Bronchial epithelial cell (primary cell): ENCODE measurements at regions not wholly inside any gene's neighbourhood (a gene's known extent, or its start where the extent isn't known, plus 50 kb on each side); places are given as distances from the start of the nearest gene placed in this dataset.

ENCODE experiments used
- DNase-seq: peaks from one replicate; pipeline ENCODE4 v3.0.0-alpha.2; 2010; ENCODE audit warnings: low read depth
- FAIRE-seq: peaks from 2 replicates; lab custom pipeline; 2011; peaks lifted over from hg19 to GRCh38; lab: Jason Lieb, UNC
- H3K27me3 ChIP-seq: 2 replicates; pipeline ENCODE4 v1.5.1; 2011; ENCODE audit warnings: low read length; ENCODE audit not compliant: control insufficient read depth, insufficient read depth
- H3K36me3 ChIP-seq: 2 replicates; pipeline ENCODE4 v1.5.1; 2011; ENCODE audit warnings: low read length; ENCODE audit not compliant: control insufficient read depth, insufficient read depth
- H3K4me3 ChIP-seq: 2 replicates; pipeline ENCODE4 v1.5.1; 2011; ENCODE audit warnings: mild to moderate bottlenecking, low read depth, low read length, control low read depth
- TF ChIP-seq, protein P1 (sequence below): IDR thresholded peaks from 2 replicates; pipeline ENCODE4 v1.5.1; 2011; ENCODE audit warnings: mild to moderate bottlenecking, moderate library complexity, low read length, control low read depth, inconsistent platforms; ENCODE audit not compliant: insufficient read depth, severe bottlenecking

DNA sequence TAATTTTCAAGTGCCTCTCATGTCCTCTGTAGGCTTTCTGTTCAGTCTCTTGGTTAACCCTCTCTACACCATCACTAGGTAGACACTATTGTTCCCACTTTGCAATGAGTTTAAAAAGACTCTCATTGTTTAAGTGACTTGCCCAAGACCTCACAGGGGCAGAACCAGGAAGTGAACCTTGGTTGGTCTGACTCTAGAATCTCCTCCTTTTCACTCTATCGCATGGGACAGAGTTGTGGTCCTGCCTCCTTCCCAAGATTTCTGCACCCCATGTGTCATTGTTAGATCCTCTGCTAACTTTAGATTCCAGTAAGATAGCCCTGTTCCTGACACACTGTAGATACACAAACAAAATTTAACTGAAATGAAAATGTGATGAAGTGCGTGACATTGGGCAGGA is 481.7 kb upstream of the USP24 start:
- DNase-seq (no peak), FAIRE-seq (no peak)
- H3K27me3 ChIP-seq, result no peaks in the 10 kb centered on the region
- no peak overlapping the region for H3K4me3 ChIP-seq
- H3K36me3 ChIP-seq, result no peaks in the 10 kb centered on the region
- TF ChIP-seq, protein P1, sequence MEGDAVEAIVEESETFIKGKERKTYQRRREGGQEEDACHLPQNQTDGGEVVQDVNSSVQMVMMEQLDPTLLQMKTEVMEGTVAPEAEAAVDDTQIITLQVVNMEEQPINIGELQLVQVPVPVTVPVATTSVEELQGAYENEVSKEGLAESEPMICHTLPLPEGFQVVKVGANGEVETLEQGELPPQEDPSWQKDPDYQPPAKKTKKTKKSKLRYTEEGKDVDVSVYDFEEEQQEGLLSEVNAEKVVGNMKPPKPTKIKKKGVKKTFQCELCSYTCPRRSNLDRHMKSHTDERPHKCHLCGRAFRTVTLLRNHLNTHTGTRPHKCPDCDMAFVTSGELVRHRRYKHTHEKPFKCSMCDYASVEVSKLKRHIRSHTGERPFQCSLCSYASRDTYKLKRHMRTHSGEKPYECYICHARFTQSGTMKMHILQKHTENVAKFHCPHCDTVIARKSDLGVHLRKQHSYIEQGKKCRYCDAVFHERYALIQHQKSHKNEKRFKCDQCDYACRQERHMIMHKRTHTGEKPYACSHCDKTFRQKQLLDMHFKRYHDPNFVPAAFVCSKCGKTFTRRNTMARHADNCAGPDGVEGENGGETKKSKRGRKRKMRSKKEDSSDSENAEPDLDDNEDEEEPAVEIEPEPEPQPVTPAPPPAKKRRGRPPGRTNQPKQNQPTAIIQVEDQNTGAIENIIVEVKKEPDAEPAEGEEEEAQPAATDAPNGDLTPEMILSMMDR, result no peak

DNA sequence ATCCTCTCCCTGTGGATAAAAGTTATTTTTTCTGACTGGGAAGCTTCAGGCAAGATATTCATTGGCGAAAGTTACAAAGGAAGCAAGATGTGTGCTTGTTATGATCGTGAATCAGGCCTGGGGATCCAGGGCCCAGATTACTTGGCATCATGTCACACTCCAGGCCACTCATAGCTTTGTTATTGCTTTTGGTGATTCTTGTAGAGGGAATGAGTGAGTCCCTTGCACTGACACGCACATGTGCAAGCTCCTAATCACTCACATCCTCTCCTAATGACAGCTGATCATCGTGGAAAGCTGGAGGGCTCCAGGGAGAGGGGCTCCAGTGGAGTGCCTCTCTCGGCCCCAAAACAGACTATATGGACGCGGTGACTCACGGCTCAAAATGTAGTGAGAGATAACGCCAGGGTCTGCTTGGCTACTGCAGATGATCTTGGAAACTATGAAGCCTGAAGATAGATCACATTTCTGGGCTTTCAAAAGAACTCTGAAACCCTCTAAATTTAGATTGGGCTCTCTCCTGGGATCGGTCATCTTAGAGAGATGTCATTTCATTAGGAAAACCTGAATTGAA is 481.1 kb upstream of the USP24 start:
- H3K36me3 ChIP-seq, result no peaks in the 10 kb centered on the region
- no peak for FAIRE-seq
- TF ChIP-seq, protein P1, result no peak
- DNase-seq, result peak; percentile 70
- no peak overlapping the region for H3K4me3 ChIP-seq
- no peaks in the 10 kb centered on the region for H3K27me3 ChIP-seq

- DNase-seq (no peak), FAIRE-seq (no peak)
Observed at GRCh38 chr1:55695552-55695951, 480.4 kb upstream of the USP24 start.

DNA sequence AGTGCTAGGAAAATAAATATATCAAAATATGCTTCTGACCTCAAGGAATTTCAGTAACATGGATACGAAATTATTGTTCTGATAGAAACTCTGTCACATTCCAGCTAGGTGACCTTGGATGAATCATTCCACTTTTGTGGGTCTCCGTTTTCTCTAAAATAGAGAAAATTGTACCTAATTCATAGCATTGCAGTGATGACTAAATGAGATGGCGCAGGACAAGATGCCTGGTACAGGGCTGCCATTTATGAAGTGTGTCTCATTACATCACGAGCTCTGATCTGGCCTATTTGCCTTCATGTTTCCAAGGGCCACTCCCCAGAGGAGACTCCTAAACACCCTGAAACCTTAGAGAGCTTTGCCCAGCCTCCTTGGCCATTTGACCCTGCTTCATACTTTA is 480.0 kb upstream of the USP24 start:
- FAIRE-seq (peak; percentile 7), DNase-seq (no peak)
- TF ChIP-seq, protein P1, result no peak
- Histone ChIP-seq H3K27me3 (no peaks in the 10 kb centered on the region), H3K36me3 (no peaks in the 10 kb centered on the region), H3K4me3 (no peak overlapping the region)

More at GRCh38 chr1:55695552-55695951, 480.4 kb upstream of the USP24 start:
- H3K4me3 ChIP-seq, result no peak overlapping the region
- TF ChIP-seq, protein P1, result no peak
- no peaks in the 10 kb centered on the region for H3K36me3 ChIP-seq
- H3K27me3 ChIP-seq, result no peaks in the 10 kb centered on the region

- TF ChIP-seq, protein P1, result no peak
- DNase-seq, result peak; percentile 49
- H3K27me3 ChIP-seq, result no peaks in the 10 kb centered on the region
- H3K4me3 ChIP-seq, result no peak overlapping the region
- FAIRE-seq, result no peak
- no peaks in the 10 kb centered on the region for H3K36me3 ChIP-seq
Observed at GRCh38 chr1:55694310-55694801, 479.2 kb upstream of the USP24 start.

DNA sequence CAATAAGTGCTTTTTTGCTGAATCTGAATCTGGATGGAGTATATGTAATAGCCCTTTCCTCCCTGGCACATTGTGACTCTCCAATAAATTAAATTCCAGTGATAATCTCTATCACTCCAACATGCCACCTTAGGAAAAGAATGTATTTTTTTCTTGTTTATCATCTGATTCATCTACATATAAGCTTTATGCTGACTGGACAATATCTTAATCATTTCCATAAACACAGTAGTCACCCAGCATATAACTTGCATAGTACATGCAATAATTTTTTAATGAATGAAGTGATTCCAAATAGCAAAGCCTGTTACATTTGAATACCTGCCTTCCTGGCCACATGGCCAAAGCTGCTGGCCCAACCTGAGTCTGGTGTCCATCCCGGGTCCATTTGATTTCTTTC is 477.6 kb upstream of the USP24 start:
- H3K4me3 ChIP-seq, result no peak overlapping the region
- no peaks in the 10 kb centered on the region for H3K27me3 ChIP-seq
- DNase-seq (no peak), FAIRE-seq (no peak)
- TF ChIP-seq, protein P1, result no peak
- no peaks in the 10 kb centered on the region for H3K36me3 ChIP-seq
